ENCODE measurements at regions not wholly inside any gene's neighbourhood (a gene's known extent, or its start where the extent isn't known, plus 50 kb on each side); places are given as distances from the start of the nearest gene placed in this dataset.
"Not testable (repeated sequence)": the region's sequence is repeated elsewhere in the genome, so short reads cannot be mapped to it uniquely, and the experiment has no call there.

DNA sequence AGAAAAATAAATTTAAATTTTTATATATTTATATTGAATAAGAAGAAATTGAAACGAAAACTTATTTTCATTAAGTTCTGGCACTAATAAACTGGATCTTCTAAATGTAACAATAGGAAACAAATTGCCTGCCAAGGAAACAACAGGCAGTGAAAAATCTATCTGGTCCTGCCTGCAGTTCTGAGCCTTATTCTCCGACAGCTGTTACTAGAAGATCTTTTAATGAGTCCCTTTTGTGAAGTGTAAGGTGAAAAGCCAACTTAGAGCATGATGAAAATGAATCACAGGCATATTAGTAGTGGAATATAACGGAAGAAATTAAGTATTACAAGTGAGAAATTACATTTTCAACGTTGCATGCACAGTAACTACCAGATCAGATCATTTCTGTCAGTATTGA lies 1002.7 kb upstream of the PCDH20 start:
- H3K36me3 Mint-ChIP-seq (ENCODE audit: low read depth), result no peaks in the 10 kb centered on the region
- H3K9me3 Mint-ChIP-seq, result no peaks in the 10 kb centered on the region
- DNase-seq (ENCODE audit: low spot score), result no peak
- H3K27ac Mint-ChIP-seq, result no peak overlapping the region
- H3K27me3 Mint-ChIP-seq (ENCODE audit: insufficient read depth), result no peaks in the 10 kb centered on the region
- no peaks in the 10 kb centered on the region for H3K4me1 Mint-ChIP-seq (ENCODE audit: low read depth)
- intact Hi-C loops (cut with micrococcal nuclease), result no loop called here
- no peak overlapping the region for H3K4me3 Mint-ChIP-seq

DNA sequence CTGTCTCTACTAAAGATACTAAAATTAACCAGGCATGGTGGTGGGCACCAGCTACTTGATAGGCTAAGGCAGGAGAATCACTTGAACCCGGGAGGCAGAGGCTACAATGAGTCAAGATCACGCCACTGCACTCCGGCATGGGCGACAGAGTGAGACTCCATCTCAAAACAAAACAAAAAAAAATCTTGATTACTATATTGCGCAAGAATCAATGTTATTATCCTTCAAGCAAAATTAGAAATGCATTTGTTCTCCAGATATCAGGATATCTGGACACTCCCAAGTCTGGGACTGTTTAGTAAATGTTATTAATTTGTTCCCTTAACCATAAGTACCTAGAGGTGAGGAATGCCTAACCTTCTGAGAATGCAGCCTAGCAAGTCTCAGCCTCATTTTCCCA lies 992.2 kb upstream of the PCDH20 start:
- no peaks in the 10 kb centered on the region for H3K36me3 Mint-ChIP-seq (ENCODE audit: low read depth)
- DNase-seq (ENCODE audit: low spot score), result no peak
- no peaks in the 10 kb centered on the region for H3K4me1 Mint-ChIP-seq (ENCODE audit: low read depth)
- no peak overlapping the region for H3K27ac Mint-ChIP-seq
- H3K9me3 Mint-ChIP-seq, result peaks cover 6% of the 10 kb centered on the region
- intact Hi-C loops (cut with micrococcal nuclease), result no loop called here
- no peak overlapping the region for H3K4me3 Mint-ChIP-seq
- no peaks in the 10 kb centered on the region for H3K27me3 Mint-ChIP-seq (ENCODE audit: insufficient read depth)

DNA sequence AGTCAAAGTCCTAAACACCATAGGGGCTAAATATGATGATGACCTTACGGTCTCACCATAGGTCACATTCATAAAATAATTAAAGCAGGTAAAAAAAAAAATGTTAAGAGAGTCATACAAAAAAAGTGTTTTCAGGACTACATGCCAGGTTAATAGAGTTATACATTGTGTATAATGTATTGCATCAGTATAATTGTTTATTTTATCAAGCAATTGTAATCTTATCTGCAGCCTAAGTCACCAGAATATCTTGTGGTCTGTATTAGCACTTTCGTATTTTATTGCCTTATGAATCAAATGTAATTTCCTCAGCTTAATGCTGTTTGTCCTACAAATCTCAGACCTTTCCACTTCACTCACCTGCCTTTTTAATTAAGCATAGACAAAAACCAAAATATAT lies 972.9 kb upstream of the PCDH20 start:
- Mint-ChIP-seq H3K27me3 (ENCODE audit: insufficient read depth) (no peaks in the 10 kb centered on the region), H3K4me1 (ENCODE audit: low read depth) (no peaks in the 10 kb centered on the region), H3K9me3 (no peaks in the 10 kb centered on the region), H3K27ac (no peak overlapping the region), H3K36me3 (ENCODE audit: low read depth) (no peaks in the 10 kb centered on the region), H3K4me3 (no peak overlapping the region)
- DNase-seq (ENCODE audit: low spot score), result no peak
- intact Hi-C loops (cut with micrococcal nuclease), result no loop called here

DNA sequence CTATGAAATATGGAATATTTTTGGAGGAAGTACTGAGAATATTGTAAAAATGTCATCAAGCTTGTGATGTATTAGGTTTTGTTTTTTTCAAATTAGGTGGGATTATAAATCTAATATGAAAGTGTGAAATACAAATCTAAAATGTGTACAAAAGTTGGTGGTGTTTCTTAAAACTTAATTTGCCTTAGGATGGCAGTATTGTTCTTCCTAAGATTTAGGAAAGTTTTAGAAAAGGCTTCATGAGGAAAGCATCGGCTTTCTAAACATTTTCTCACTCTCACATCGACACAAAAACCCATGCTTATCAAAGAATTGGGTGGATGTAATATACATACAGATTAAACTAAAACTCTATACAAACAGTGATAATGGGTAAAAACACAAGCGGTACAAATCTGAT lies 972.0 kb upstream of the PCDH20 start:
- intact Hi-C loops (cut with micrococcal nuclease), result no loop called here
- Mint-ChIP-seq H3K9me3 (no peaks in the 10 kb centered on the region), H3K4me1 (ENCODE audit: low read depth) (no peaks in the 10 kb centered on the region), H3K27ac (no peak overlapping the region), H3K27me3 (ENCODE audit: insufficient read depth) (no peaks in the 10 kb centered on the region), H3K4me3 (no peak overlapping the region), H3K36me3 (ENCODE audit: low read depth) (no peaks in the 10 kb centered on the region)
- no peak for DNase-seq (ENCODE audit: low spot score)

DNA sequence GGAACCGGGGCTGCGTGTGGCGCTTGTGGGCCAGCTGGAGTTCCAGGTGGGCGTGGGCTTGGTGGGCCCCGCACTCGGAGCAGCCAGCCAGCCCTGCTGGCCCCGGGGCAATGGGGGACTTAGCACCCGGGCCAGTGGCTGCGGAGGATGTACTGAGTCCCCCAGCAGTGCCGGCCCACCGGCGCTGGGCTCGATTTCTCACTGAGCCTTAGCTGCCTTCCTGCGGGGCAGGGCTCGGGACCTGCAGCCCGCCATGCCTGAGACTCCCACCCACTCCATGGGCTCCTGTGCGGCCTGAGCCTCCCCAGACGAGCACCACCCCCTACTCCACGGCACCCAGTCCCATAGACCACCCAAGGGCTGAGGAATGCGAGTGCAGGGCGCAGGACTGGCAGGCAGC lies 963.6 kb upstream of the PCDH20 start:
- intact Hi-C loops (cut with micrococcal nuclease); H3K36me3 Mint-ChIP-seq (ENCODE audit: low read depth); H3K27me3 Mint-ChIP-seq (ENCODE audit: insufficient read depth); DNase-seq (ENCODE audit: low spot score); H3K9me3 Mint-ChIP-seq; H3K27ac Mint-ChIP-seq; H3K4me1 Mint-ChIP-seq (ENCODE audit: low read depth); H3K4me3 Mint-ChIP-seq: not testable (repeated sequence)

DNA sequence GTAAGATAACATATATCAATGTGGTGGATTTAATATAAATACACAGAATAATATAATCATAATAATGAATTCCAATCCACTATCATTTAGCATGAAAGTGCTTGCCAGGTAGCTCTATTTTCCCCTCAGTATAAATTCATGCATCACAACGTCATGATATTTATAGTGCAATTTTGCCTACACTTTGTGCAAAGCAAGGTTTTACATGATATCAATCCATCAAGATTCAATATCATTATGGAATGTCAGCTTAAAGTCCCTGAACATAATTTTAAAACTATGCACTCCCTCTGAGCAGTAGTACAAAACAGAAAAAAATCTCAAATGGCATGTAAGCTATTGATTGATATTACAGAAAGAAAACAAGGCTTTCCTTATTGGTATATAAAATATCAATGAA lies 962.2 kb upstream of the PCDH20 start:
- intact Hi-C loops (cut with micrococcal nuclease), result no loop called here
- H3K9me3 Mint-ChIP-seq, result peaks cover 5% of the 10 kb centered on the region
- H3K36me3 Mint-ChIP-seq (ENCODE audit: low read depth), result no peaks in the 10 kb centered on the region
- no peaks in the 10 kb centered on the region for H3K4me1 Mint-ChIP-seq (ENCODE audit: low read depth)
- DNase-seq (ENCODE audit: low spot score), result no peak
- H3K4me3 Mint-ChIP-seq, result no peak overlapping the region
- no peaks in the 10 kb centered on the region for H3K27me3 Mint-ChIP-seq (ENCODE audit: insufficient read depth)
- H3K27ac Mint-ChIP-seq, result no peak overlapping the region

DNA sequence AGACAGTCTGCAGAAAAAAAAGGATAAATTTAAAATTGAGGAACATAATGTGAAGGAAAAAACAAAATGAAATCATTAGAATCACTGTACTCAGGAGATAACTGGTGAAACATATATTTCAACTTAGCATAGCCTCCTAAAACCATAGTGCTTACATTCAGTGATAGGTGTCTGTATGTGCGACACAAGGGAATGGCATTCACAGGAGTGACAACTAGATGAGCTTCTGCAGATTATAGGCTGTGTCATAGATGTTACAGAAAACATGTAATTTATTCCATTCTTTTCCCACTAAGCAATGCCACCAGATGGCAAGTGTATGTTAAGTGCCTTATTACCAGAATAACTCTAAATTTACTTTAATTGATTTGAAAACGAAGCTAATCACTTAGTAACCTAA lies 960.0 kb upstream of the PCDH20 start:
- Mint-ChIP-seq H3K27ac (no peak overlapping the region), H3K4me3 (no peak overlapping the region), H3K4me1 (ENCODE audit: low read depth) (no peaks in the 10 kb centered on the region), H3K36me3 (ENCODE audit: low read depth) (no peaks in the 10 kb centered on the region), H3K9me3 (peaks cover under 1% of the 10 kb centered on the region), H3K27me3 (ENCODE audit: insufficient read depth) (no peaks in the 10 kb centered on the region)
- DNase-seq (ENCODE audit: low spot score), result no peak
- intact Hi-C loops (cut with micrococcal nuclease), result no loop called here

DNA sequence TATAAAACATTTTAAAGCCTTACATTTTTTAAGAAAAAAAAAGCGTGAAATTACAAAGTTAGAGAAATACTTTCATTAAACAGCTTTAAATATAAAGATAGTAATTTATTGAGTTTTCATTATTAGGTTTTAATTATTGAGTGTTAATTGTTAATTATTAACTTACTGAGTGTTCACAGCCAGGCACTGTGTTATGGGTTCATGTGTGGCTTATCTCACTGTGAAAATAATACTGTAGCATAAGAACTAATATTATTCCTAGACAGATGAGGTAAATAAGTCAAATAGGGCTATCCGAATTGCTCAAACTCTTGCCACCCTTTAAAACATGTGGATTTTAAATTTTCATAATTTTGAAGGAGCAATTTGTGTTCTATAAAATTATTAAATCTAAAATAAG lies 956.1 kb upstream of the PCDH20 start:
- no peaks in the 10 kb centered on the region for H3K4me1 Mint-ChIP-seq (ENCODE audit: low read depth)
- H3K36me3 Mint-ChIP-seq (ENCODE audit: low read depth), result no peaks in the 10 kb centered on the region
- H3K9me3 Mint-ChIP-seq, result no peaks in the 10 kb centered on the region
- no peaks in the 10 kb centered on the region for H3K27me3 Mint-ChIP-seq (ENCODE audit: insufficient read depth)
- DNase-seq (ENCODE audit: low spot score), result no peak
- no peak overlapping the region for H3K27ac Mint-ChIP-seq
- H3K4me3 Mint-ChIP-seq, result no peak overlapping the region
- intact Hi-C loops (cut with micrococcal nuclease), result no loop called here

DNA sequence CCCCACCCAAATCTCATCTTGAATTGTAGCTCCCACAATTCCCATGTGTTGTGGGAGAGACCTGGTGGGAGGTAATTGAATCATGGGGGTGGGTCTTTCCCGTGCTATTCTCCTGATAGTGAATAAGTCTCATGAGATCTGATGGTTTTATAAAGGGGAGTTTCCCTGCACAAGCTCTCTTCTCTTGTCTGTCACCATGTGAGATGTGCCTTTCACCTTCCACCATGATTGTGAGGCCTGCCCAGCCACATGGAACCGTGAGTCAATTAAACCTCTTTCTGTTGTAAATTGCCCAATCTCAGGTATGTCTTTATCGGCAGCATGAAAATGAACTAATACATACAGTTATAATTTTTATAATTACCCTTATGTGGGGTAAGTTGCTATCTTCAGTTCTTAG lies 952.3 kb upstream of the PCDH20 start:
- H3K4me3 Mint-ChIP-seq; H3K36me3 Mint-ChIP-seq (ENCODE audit: low read depth); DNase-seq (ENCODE audit: low spot score); H3K27me3 Mint-ChIP-seq (ENCODE audit: insufficient read depth); H3K4me1 Mint-ChIP-seq (ENCODE audit: low read depth); H3K27ac Mint-ChIP-seq; intact Hi-C loops (cut with micrococcal nuclease); H3K9me3 Mint-ChIP-seq: not testable (repeated sequence)

DNA sequence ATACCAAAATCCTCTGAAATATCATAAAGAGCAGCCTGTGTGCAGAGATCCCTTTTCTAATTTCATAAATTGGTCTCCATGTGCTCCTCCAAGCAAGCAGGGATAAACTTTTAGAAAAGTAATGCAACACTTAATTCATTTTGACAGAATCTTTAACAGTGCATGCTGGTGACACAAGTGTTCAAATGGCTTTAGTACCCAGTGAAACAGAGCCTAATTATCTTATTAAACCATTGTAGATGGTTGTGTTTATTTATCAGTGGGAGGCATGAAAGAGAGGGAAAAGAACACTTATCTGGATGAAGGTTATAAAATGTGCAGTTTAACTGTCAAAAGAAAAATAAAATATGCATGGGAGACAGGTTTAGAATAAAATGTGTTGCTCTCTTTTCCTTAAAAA lies 945.0 kb upstream of the PCDH20 start:
- no peak for DNase-seq (ENCODE audit: low spot score)
- Mint-ChIP-seq H3K4me1 (ENCODE audit: low read depth) (no peaks in the 10 kb centered on the region), H3K36me3 (ENCODE audit: low read depth) (no peaks in the 10 kb centered on the region), H3K4me3 (no peak overlapping the region), H3K27me3 (ENCODE audit: insufficient read depth) (no peaks in the 10 kb centered on the region), H3K9me3 (no peaks in the 10 kb centered on the region), H3K27ac (no peak overlapping the region)
- intact Hi-C loops (cut with micrococcal nuclease), result no loop called here

DNA sequence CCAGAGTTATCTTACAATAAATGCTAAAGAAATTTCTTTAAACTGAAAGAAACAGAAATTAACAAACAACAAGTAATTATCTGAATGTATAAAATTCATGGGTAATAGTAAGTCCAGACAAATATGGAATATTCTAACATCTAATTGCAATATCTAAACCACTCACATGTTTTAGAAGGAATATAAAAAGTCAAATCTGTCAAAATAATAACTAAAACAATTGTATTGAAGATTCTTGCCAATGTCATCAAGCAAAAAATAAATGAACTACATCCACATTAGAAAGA lies 942.9 kb upstream of the PCDH20 start:
- H3K36me3 Mint-ChIP-seq (ENCODE audit: low read depth), result no peaks in the 10 kb centered on the region
- no peaks in the 10 kb centered on the region for H3K9me3 Mint-ChIP-seq
- H3K27ac Mint-ChIP-seq, result no peak overlapping the region
- no peak overlapping the region for H3K4me3 Mint-ChIP-seq
- intact Hi-C loops (cut with micrococcal nuclease), result no loop called here
- no peaks in the 10 kb centered on the region for H3K4me1 Mint-ChIP-seq (ENCODE audit: low read depth)
- DNase-seq (ENCODE audit: low spot score), result no peak
- no peaks in the 10 kb centered on the region for H3K27me3 Mint-ChIP-seq (ENCODE audit: insufficient read depth)

DNA sequence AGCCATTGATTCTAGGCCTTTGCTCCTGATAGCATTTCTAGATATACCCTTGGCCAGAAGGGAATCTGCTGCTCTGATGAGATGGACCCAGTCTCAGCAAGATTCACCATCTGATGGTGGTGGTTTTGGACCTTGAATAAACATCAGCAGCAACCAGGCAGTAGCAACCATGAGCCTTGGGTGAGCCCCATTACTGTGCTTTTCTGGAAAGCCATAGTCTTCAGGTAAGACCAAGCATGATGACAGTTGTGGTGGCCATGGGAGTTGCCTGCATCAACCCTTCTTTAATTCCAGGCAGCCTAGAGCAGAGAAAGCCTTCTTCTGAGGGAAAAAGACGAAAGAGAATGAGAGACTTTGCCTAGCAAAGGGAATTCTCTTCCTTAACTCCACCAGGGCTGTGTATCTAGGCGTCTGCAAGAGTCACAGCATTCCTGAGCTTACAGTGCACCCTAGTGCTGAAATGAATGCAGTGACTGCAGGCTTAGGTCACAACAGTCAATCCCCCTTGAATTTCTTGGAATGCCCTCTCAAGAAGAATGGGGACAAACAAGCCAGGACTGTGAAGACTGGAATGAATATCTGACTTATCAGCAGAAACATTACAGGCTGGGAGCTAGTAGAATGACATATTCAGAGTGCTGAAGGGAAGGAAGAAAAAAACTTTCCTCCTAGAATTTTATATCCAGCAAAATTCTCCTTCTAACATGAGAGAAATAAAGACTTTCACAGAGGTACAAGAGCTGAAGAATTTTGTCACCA lies 942.4 kb upstream of the PCDH20 start:
- DNase-seq (ENCODE audit: low spot score), result no peak
- Mint-ChIP-seq H3K4me3 (no peak overlapping the region), H3K27me3 (ENCODE audit: insufficient read depth) (no peaks in the 10 kb centered on the region), H3K9me3 (no peaks in the 10 kb centered on the region), H3K27ac (no peak overlapping the region), H3K36me3 (ENCODE audit: low read depth) (no peaks in the 10 kb centered on the region), H3K4me1 (ENCODE audit: low read depth) (no peaks in the 10 kb centered on the region)
- intact Hi-C loops (cut with micrococcal nuclease), result no loop called here

DNA sequence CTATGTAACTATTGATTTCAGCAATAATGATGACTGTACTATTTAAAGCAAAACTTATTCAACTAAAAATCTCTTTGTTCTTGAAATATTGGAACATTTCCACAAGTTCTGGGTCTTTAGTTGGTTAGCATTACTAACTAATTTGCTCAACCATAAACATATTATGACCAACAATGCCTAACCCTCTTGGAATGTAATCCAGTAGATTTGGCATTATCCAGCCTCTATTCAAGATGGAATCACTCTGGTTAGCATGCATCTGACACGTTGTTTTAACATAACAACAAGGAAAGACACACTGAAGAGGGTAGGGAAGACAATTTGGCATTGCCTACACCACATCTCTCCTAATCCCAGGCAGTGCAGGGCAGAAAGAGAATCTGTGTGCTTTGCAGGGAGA lies 941.3 kb upstream of the PCDH20 start:
- Mint-ChIP-seq H3K4me1 (ENCODE audit: low read depth) (no peaks in the 10 kb centered on the region), H3K4me3 (no peak overlapping the region), H3K36me3 (ENCODE audit: low read depth) (no peaks in the 10 kb centered on the region), H3K27ac (no peak overlapping the region), H3K27me3 (ENCODE audit: insufficient read depth) (no peaks in the 10 kb centered on the region), H3K9me3 (no peaks in the 10 kb centered on the region)
- intact Hi-C loops (cut with micrococcal nuclease), result no loop called here
- DNase-seq (ENCODE audit: low spot score), result no peak

DNA sequence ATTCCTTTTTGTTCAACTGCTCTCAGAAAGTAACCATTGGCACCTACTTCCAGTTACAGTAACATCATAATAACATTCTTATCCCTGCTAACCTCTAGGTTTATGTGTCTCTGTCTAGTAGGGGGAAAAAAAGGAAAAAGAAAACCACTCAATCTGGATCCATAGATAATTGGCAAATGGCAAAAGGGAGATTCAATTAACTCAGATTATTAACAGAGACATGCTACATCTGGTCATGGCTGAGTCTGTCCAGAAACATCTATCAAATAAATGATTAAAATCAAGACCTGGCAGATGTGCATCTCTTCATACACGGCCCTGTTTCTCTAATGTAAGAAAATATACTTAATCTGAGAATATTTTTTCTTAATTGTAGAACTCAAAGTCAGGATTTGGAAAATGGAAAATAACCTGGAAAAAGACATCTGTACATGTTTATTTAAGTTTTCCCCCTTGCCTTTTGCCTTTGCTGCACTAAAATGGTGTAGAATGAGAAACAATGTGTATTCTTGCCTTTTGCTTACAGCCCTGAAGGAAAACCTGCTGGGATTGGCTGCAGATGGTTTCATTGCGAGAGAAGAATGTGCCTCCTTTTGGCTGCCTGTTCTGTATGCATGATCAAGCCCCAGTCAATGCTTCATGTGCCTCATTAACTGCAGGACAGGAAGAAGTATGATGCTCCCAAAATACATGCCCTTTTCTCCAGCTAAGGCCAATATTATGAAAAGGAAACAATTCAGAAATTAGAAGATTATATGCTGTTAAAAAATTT lies 921.6 kb upstream of the PCDH20 start:
- H3K27me3 Mint-ChIP-seq (ENCODE audit: insufficient read depth), result no peaks in the 10 kb centered on the region
- intact Hi-C loops (cut with micrococcal nuclease), result no loop called here
- H3K4me1 Mint-ChIP-seq (ENCODE audit: low read depth), result no peaks in the 10 kb centered on the region
- no peak overlapping the region for H3K4me3 Mint-ChIP-seq
- H3K9me3 Mint-ChIP-seq, result no peaks in the 10 kb centered on the region
- DNase-seq (ENCODE audit: low spot score), result no peak
- no peaks in the 10 kb centered on the region for H3K36me3 Mint-ChIP-seq (ENCODE audit: low read depth)
- H3K27ac Mint-ChIP-seq, result no peak overlapping the region

All from activated T-helper 1 cell treated with anti-CD3 and anti-CD28 coated beads, Interleukin-12 subunit alpha, Interleukin-12 subunit beta, Interleukin-2, Interleukin-4 antibody, amounts not matched to agents 30 ng/mL and 10 ng/mL and 1 ng/mL, durations not matched to agents 14 hours and 24 hours and 36 hours (primary cell).